NAMALWA (cell line): ENCODE measurements at regions not wholly inside any gene's neighbourhood (a gene's known extent, or its start where the extent isn't known, plus 50 kb on each side); places are given as distances from the start of the nearest gene placed in this dataset.
A peak's percentile ranks its signal among the peaks of the same experiment; 100 is the strongest.
"Not testable (repeated sequence)": the region's sequence is repeated elsewhere in the genome, so short reads cannot be mapped to it uniquely, and the experiment has no call there.

Experiments
- DNase-seq: peaks from one replicate; pipeline ENCODE4 v3.0.0-alpha.2; 2015; ENCODE audit warnings: low spot score

DNA sequence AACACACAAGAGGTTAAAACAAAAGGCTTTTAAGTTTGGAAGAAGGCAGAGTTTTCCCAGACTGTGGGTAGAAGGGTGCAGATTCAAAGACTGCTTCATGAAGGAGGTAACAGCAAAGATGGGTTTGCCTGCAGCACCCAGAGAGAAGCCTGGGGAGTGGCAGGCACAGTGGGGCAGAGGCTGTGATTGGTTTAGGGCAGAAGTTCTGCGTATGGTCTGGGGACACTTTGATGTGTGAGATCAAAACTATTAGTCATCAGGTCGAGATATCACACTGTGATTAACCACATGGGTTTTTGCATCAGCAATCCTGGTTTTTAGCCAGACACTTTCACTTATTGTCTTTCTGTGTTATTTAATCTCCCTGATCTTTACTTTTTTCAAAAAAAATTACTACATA is 188.8 kb upstream of the GLRA1 start:
- no peak for DNase-seq

DNA sequence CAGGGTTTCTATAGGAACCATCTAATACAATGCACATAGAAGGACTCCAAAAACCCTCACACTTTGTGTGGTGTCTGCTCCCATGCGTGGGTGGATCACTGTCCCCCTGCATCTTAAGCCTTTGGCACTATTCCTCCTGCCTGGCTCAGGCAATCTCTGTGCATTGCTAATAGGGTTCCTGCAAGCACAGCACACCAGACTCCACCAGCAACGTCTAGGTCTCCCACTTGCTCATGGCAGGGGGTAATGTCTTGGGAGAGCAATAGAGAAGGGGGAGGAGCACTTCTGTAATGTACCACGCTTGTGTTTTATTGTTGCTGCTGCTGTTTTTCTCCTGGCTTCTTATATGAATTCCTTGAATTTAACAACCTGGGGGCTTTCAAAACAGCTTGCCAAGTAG is 182.6 kb upstream of the GLRA1 start:
- no peak for DNase-seq

GRCh38 chr5:152106571-152106970 is 181.9 kb upstream of the GLRA1 start:
- DNase-seq = no peak

GRCh38 chr5:152105085-152105484 is 180.4 kb upstream of the GLRA1 start:
- DNase-seq = no peak

- no peak for DNase-seq
These were observed 179.6 kb upstream of the GLRA1 start for GRCh38 chr5:152104211-152104610.

GRCh38 chr5:152102908-152103307 is 178.3 kb upstream of the GLRA1 start:
- DNase-seq = not testable (repeated sequence)

GRCh38 chr5:152102057-152102456 is 177.4 kb upstream of the GLRA1 start:
- no peak for DNase-seq

GRCh38 chr5:152100462-152100861 is 175.8 kb upstream of the GLRA1 start:
- no peak for DNase-seq

DNA sequence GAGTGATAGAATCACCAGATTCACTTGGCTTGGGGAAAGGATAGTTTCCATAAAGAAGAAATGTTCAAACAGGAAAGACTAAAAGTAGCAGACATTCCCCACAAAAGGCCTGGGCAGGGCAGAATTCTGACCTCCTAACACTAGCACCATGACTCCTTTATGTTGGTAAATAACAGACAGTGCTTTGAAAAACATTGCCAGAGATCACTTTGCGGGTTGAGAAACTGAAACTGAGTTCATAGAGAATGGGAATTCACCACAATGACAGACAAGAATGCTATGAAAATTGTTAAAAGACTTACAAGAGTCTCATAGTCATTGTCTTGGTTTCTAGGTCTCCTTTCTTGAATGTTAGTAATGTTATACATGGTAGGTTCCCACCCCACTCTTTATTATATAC is 172.5 kb upstream of the GLRA1 start:
- no peak for DNase-seq

DNA sequence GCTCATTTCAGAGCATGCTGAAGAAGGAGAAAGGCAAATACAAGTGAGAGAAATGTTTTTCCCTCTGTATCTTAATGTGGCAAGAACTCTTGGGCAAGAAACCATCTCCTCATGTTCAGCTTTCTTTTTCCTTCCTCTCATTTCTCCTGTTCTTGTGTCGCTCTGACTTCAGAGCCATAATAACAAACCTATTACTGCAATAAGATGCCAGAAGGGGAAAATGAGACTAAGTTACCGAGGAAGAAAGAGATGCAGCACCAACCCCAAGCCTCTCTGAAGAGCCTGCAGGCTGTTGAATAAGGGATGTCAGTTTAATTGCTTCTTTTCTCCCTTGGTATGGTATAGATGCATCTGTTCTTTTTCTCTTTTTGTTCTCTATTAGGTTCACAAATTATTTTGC is 170.1 kb upstream of the GLRA1 start:
- DNase-seq = no peak

DNA sequence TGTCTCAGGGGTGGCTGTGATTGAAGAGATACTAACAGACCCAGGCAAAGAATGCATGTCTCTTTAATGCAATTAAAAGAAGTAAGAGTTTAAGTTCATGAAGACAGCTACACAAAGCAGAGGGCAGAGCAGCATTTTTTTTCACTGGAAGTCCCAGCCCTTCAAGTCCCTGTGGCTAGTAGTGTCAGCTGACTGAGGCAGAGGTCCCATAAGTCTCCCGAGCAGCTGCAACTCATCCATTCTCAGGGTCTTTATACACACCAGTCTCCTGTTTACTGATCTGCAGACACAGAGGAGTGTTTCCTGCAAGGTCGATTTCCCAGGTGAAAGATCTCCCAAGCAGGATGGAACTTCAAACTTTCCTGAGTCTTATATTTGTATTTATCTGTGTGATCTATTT is 169.4 kb upstream of the GLRA1 start:
- no peak for DNase-seq

GRCh38 chr5:152092580-152092979 is 167.9 kb upstream of the GLRA1 start:
- no peak for DNase-seq

GRCh38 chr5:152089644-152090043 is 165.0 kb upstream of the GLRA1 start:
- DNase-seq = no peak

DNA sequence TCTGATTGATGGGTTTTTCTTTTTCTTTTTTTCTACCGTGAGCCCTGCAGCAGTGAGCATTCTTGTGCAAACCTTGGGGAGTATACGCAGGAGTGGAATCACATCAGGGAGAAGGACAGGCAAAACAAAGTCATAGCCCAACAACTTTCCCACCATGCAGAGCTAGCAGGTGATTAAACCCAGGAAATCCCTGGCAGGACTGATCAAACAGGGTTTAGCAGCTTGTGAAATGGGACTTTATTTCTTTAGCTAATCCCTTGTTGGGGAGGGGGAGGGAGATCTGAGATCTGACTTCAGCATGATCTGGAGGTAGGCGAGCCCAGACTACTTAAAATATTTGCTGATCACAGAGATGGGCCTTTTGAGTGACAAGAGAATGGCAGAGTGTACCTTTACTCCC is 162.0 kb upstream of the GLRA1 start:
- no peak for DNase-seq

- no peak for DNase-seq
These were observed 159.8 kb upstream of the GLRA1 start for GRCh38 chr5:152084476-152084875.

GRCh38 chr5:152083231-152083630 is 158.6 kb upstream of the GLRA1 start:
- DNase-seq = no peak

DNA sequence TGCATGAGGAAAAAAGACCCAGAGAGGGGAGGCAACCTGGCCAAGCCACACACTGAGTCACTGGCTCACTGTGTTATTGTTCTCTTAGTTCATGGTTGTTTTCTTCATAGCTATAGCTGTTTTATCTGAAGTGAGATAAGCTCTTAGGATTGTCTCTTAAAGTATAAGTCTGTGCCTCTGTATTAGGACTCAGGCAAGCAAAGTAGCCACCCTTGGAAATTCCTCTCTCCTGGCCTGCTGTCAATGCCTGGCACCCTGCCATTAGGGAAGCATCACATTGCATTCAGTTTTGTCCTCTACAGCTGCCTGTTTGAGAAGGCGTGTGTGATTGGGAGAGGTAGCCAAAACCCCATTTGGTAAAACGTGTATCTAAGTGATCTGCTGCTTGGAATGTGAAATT is 147.4 kb upstream of the GLRA1 start:
- DNase-seq = no peak

GRCh38 chr5:152070591-152070990 is 145.9 kb upstream of the GLRA1 start:
- no peak for DNase-seq

- DNase-seq = no peak
These were observed 142.1 kb upstream of the GLRA1 start for GRCh38 chr5:152066784-152067183.

- no peak for DNase-seq
These were observed 138.4 kb upstream of the GLRA1 start for GRCh38 chr5:152063004-152063403.

DNA sequence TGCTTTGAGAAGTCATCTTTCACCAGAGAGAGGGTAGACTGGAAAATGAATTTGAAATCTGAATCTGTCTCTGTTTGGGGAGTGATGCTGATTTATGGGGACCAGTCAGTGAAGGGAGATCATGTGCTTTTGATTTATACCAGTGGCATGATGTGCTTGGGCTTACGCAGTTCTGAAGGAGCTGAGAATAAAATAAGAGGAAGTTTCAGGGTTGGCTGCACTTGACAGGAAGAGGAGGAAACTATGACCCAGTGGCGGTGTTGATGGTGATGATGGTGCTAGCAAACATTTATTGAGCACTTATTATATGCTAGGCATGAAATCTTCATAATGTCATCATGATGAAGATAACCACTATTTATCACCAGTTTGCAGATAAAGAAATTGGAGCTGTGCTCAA is 136.4 kb upstream of the GLRA1 start:
- DNase-seq = peak; percentile 36

DNA sequence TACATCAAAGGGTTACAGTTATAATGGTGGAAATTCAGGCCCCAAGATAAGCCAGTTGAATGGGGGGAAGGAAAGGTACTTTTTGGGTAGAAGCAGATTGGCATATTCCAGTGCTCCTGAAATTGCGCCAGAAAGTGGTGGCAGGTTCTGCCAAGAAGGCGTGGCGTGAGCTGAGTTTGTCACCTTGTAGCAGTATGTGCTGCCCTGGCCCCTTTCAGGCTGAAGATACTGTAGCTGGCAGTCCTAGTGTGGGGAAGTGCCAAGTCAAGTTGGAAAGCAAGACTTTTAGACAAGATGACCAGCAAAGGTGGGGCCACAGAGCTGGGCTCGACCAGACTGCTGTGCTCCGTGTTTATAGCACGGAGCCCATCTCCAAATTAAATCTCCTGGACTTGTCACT is 133.6 kb upstream of the GLRA1 start:
- no peak for DNase-seq

DNA sequence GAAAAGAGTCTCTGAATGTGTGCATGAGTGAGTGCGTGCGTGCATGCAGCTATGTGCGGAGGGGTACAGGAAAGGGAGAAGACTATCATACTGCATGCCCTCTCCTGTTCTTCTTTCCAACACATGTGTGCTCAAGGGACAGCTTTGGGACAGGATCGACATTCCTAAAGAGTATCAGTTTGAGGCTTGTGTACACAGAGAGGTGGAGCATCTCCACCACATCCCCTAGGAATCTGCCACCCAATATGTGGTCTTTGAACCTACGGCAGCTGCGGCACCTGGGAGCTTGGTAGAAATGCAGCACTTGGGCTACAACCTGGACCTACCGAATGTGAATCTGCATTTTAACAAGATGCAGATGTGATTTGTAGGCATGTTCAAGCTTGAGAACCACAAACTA is 132.3 kb upstream of the GLRA1 start:
- no peak for DNase-seq

DNA sequence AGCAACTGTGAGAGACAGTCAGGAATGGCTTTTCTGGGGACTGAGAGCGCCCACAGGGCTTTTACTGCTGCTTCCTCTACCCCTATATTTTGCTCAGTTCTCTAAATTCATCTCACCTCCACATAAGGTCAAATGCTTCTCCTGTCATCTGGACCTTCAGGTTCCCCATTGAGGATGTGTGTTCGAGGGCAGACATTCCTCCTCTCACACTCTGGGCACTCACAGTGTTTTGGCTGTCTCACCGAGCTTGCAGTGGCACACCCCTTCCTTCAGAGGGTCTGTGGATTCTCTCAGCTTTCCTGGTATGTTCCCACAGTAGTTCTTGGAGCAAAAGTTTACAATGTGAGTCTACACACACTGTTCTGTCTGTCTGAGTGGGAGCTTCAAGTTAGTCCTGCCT is 127.8 kb upstream of the GLRA1 start:
- no peak for DNase-seq
